ENCODE measurements at regions not wholly inside any gene's neighbourhood (a gene's known extent, or its start where the extent isn't known, plus 50 kb on each side); places are given as distances from the start of the nearest gene placed in this dataset.

DNA sequence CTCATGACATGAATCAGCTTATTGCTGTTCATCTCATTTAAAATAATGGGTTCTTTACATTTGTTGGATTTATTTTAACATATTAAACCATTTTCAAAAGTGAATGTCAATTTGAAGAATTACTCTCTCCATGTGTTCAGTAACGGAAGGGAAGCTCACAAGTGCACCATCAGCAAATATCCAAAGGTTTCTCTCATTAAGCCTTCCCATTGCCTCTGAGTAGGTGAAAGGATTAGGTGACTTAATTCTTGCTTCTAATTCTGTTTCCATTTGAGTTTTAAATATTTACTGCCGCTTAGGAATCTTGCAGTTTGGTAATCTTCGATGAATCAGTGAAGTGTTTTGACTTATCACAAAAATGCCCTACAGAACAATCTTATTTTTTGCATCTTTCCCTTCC, 145.1 kb upstream of the NYAP2 start:
- H3K27me3 ChIP-seq (ENCODE audit: control insufficient read depth, insufficient read depth, low read length): no peaks in the 10 kb centered on the region
- H3K9ac ChIP-seq (ENCODE audit: low read length in 3 of 3): no peak overlapping the region
- no peaks in the 10 kb centered on the region for H3K9me3 ChIP-seq (ENCODE audit: control insufficient read depth in 2 of 3, insufficient read depth in 1 of 3, low read length in 3 of 3)
- H3K4me3 ChIP-seq (ENCODE audit: low read length in 3 of 3): no peak overlapping the region
- intact Hi-C loops (cut with DNase I): no loop called here
- H3K27ac ChIP-seq (ENCODE audit: low read depth in 2 of 2, low read length in 2 of 2): no peak overlapping the region
- no peaks in the 10 kb centered on the region for H3K4me1 ChIP-seq (ENCODE audit: control insufficient read depth in 2 of 3, insufficient read depth in 2 of 3, low read depth in 1 of 3, low read length in 3 of 3)
- H3K36me3 ChIP-seq (ENCODE audit: control insufficient read depth in 2 of 3, insufficient read depth in 3 of 3, low read length in 3 of 3): no peaks in the 10 kb centered on the region
- DNase-seq (no peak), FAIRE-seq (no peak)
- TF ChIP-seq, protein P1, sequence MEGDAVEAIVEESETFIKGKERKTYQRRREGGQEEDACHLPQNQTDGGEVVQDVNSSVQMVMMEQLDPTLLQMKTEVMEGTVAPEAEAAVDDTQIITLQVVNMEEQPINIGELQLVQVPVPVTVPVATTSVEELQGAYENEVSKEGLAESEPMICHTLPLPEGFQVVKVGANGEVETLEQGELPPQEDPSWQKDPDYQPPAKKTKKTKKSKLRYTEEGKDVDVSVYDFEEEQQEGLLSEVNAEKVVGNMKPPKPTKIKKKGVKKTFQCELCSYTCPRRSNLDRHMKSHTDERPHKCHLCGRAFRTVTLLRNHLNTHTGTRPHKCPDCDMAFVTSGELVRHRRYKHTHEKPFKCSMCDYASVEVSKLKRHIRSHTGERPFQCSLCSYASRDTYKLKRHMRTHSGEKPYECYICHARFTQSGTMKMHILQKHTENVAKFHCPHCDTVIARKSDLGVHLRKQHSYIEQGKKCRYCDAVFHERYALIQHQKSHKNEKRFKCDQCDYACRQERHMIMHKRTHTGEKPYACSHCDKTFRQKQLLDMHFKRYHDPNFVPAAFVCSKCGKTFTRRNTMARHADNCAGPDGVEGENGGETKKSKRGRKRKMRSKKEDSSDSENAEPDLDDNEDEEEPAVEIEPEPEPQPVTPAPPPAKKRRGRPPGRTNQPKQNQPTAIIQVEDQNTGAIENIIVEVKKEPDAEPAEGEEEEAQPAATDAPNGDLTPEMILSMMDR (IDR thresholded peaks at IDR 0.05; ENCODE audit: borderline replicate concordance, extremely low read depth, insufficient read depth): no peak

DNA sequence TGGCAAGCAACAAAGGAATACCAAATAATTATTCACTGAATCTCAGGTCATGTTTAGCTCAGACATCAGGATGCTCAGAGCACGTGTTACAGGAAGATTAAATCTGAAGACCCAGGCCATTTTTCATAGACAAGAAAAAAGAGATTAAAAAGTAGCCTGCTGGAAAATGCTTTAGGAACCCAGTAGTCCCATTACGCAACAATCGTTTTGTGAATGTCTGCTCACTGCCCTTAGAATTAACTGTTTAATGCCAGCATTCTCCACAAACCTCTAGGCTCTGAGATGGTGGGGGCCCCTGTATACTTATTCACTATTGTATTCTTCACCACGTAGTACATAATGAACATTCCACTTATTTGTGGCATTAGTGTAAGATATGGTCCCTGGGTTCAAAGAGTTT, 154.6 kb upstream of the NYAP2 start:
- no peak overlapping the region for H3K27ac ChIP-seq (ENCODE audit: low read depth in 2 of 2, low read length in 2 of 2)
- no peak for FAIRE-seq
- H3K4me1 ChIP-seq (ENCODE audit: control insufficient read depth in 2 of 3, insufficient read depth in 2 of 3, low read depth in 1 of 3, low read length in 3 of 3): no peaks in the 10 kb centered on the region
- H3K9ac ChIP-seq (ENCODE audit: low read length in 3 of 3): no peak overlapping the region
- no peak for DNase-seq
- intact Hi-C loops (cut with DNase I): no loop called here
- H3K36me3 ChIP-seq (ENCODE audit: control insufficient read depth in 2 of 3, insufficient read depth in 3 of 3, low read length in 3 of 3): no peaks in the 10 kb centered on the region
- TF ChIP-seq, protein P1 (IDR thresholded peaks at IDR 0.05; ENCODE audit: borderline replicate concordance, extremely low read depth, insufficient read depth): no peak
- no peaks in the 10 kb centered on the region for H3K9me3 ChIP-seq (ENCODE audit: control insufficient read depth in 2 of 3, insufficient read depth in 1 of 3, low read length in 3 of 3)
- H3K27me3 ChIP-seq (ENCODE audit: control insufficient read depth, insufficient read depth, low read length): no peaks in the 10 kb centered on the region
- H3K4me3 ChIP-seq (ENCODE audit: low read length in 3 of 3): no peak overlapping the region

DNA sequence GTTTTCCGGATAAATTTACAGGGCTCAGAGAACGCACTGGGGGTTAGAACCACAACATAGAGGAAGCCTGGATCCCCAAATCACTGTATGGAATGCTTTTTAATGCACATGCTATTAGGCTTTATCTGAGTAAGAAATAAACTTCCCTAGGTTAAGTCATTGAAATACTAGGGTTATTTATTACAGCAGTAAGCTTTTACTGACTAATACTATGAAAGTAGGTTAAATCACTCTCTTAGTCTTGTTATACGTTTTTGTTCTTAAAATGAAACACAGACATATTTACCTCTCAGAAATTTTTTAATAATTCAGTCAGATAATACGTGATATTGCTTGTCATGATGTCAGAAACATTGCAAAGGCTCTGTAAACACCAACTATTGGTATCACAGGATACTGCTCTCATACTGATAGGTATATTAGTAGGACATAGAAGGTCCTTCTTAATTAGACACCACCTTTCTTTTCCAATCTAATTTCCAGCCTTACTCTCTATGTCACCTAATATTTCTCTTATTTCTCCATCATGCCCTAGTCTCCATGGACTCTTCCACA, 162.7 kb upstream of the NYAP2 start:
- TF ChIP-seq, protein P1 (IDR thresholded peaks at IDR 0.05; ENCODE audit: borderline replicate concordance, extremely low read depth, insufficient read depth): no peak
- no peak for FAIRE-seq
- no peaks in the 10 kb centered on the region for H3K9me3 ChIP-seq (ENCODE audit: control insufficient read depth in 2 of 3, insufficient read depth in 1 of 3, low read length in 3 of 3)

DNA sequence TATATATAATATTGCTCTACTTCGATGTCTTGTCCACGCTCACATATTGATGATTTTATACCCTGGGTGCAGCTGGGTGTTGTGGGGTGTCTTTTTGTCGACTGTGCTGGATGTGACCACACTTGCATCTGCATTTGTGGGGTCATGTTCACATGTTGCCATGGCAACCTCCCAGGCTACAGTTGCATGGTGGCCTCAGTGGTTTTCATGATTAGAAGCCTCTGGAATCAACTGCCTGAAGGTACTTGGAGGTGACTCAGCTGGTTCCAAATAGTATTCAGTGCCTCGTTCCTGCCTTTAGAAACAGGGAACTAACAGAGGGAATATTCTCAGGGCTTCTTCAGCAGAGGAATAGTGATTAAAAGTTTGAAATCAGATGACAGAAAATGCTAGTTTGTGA, 166.3 kb upstream of the NYAP2 start:
- Histone ChIP-seq H3K9ac (ENCODE audit: low read length in 3 of 3) (no peak overlapping the region), H3K4me3 (ENCODE audit: low read length in 3 of 3) (no peak overlapping the region), H3K36me3 (ENCODE audit: control insufficient read depth in 2 of 3, insufficient read depth in 3 of 3, low read length in 3 of 3) (no peaks in the 10 kb centered on the region), H3K27me3 (ENCODE audit: control insufficient read depth, insufficient read depth, low read length) (no peaks in the 10 kb centered on the region), H3K9me3 (ENCODE audit: control insufficient read depth in 2 of 3, insufficient read depth in 1 of 3, low read length in 3 of 3) (no peaks in the 10 kb centered on the region), H3K4me1 (ENCODE audit: control insufficient read depth in 2 of 3, insufficient read depth in 2 of 3, low read depth in 1 of 3, low read length in 3 of 3) (no peaks in the 10 kb centered on the region), H3K27ac (ENCODE audit: low read depth in 2 of 2, low read length in 2 of 2) (no peak overlapping the region)
- FAIRE-seq: no peak
- TF ChIP-seq, protein P1 (IDR thresholded peaks at IDR 0.05; ENCODE audit: borderline replicate concordance, extremely low read depth, insufficient read depth): no peak
- intact Hi-C loops (cut with DNase I): no loop called here
- DNase-seq: no peak

More for the DNA sequence above, 162.7 kb upstream of the NYAP2 start:
- H3K4me1 ChIP-seq (ENCODE audit: control insufficient read depth in 2 of 3, insufficient read depth in 2 of 3, low read depth in 1 of 3, low read length in 3 of 3): no peaks in the 10 kb centered on the region
- H3K9ac ChIP-seq (ENCODE audit: low read length in 3 of 3): no peak overlapping the region
- no peak overlapping the region for H3K4me3 ChIP-seq (ENCODE audit: low read length in 3 of 3)
- H3K36me3 ChIP-seq (ENCODE audit: control insufficient read depth in 2 of 3, insufficient read depth in 3 of 3, low read length in 3 of 3): no peaks in the 10 kb centered on the region
- intact Hi-C loops (cut with DNase I): no loop called here
- no peak for DNase-seq
- H3K27me3 ChIP-seq (ENCODE audit: control insufficient read depth, insufficient read depth, low read length): no peaks in the 10 kb centered on the region
- H3K27ac ChIP-seq (ENCODE audit: low read depth in 2 of 2, low read length in 2 of 2): no peak overlapping the region

Data from kidney (tissue), 13 donors.